Glomerular visceral epithelial cell (primary cell): ENCODE measurements at regions not wholly inside any gene's neighbourhood (a gene's known extent, or its start where the extent isn't known, plus 50 kb on each side); places are given as distances from the start of the nearest gene placed in this dataset.

ENCODE experiments used
- DNase-seq: peaks from one replicate; pipeline ENCODE4 v3.0.0-alpha.2; 2016; ENCODE audit errors: extremely low spot score

GRCh38 chr2:198807131-198807530 lies 650.6 kb downstream of the SATB2 start:
- no peak for DNase-seq

- no peak for DNase-seq
These were observed 662.3 kb downstream of the SATB2 start for GRCh38 chr2:198795419-198795818.

- DNase-seq: no peak
These were observed 666.1 kb downstream of the SATB2 start for GRCh38 chr2:198791623-198792022.

- DNase-seq: no peak
These were observed 669.1 kb downstream of the SATB2 start for GRCh38 chr2:198788676-198789075.

- DNase-seq: no peak
These were observed 675.0 kb downstream of the SATB2 start for GRCh38 chr2:198782734-198783133.

- no peak for DNase-seq
These were observed 680.9 kb downstream of the SATB2 start for GRCh38 chr2:198776616-198777406.

GRCh38 chr2:198775737-198776136 lies 682.0 kb downstream of the SATB2 start:
- no peak for DNase-seq

- no peak for DNase-seq
These were observed 683.2 kb downstream of the SATB2 start for GRCh38 chr2:198774576-198774975.

GRCh38 chr2:198767694-198768093 lies 690.0 kb downstream of the SATB2 start:
- no peak for DNase-seq

GRCh38 chr2:198763793-198764192 lies 693.9 kb downstream of the SATB2 start:
- no peak for DNase-seq

GRCh38 chr2:198762441-198762840 lies 695.3 kb downstream of the SATB2 start:
- no peak for DNase-seq

- no peak for DNase-seq
These were observed 700.7 kb downstream of the SATB2 start for GRCh38 chr2:198757069-198757468.

- no peak for DNase-seq
These were observed 701.6 kb downstream of the SATB2 start for GRCh38 chr2:198756166-198756565.

GRCh38 chr2:198753101-198753500 lies 704.6 kb downstream of the SATB2 start:
- no peak for DNase-seq

GRCh38 chr2:198749364-198749763 lies 708.4 kb downstream of the SATB2 start:
- no peak for DNase-seq

- DNase-seq: no peak
These were observed 725.8 kb downstream of the SATB2 start for GRCh38 chr2:198731842-198732399.

- DNase-seq: no peak
These were observed 737.5 kb downstream of the SATB2 start for GRCh38 chr2:198720266-198720665.

GRCh38 chr2:198717451-198717850 lies 740.3 kb downstream of the SATB2 start:
- DNase-seq: no peak

GRCh38 chr2:198715302-198715835 lies 742.4 kb downstream of the SATB2 start:
- DNase-seq: no peak

GRCh38 chr2:198712485-198712884 lies 745.3 kb downstream of the SATB2 start:
- DNase-seq: no peak

GRCh38 chr2:198711484-198711883 lies 746.3 kb downstream of the SATB2 start:
- no peak for DNase-seq

- no peak for DNase-seq
These were observed 747.2 kb downstream of the SATB2 start for GRCh38 chr2:198710562-198710961.

GRCh38 chr2:198706476-198707082 lies 751.2 kb downstream of the SATB2 start:
- DNase-seq: no peak
